ENCODE measurements at regions not wholly inside any gene's neighbourhood (a gene's known extent, or its start where the extent isn't known, plus 50 kb on each side); places are given as distances from the start of the nearest gene placed in this dataset.
A peak's percentile ranks its signal among the peaks of the same experiment; 100 is the strongest.

DNA sequence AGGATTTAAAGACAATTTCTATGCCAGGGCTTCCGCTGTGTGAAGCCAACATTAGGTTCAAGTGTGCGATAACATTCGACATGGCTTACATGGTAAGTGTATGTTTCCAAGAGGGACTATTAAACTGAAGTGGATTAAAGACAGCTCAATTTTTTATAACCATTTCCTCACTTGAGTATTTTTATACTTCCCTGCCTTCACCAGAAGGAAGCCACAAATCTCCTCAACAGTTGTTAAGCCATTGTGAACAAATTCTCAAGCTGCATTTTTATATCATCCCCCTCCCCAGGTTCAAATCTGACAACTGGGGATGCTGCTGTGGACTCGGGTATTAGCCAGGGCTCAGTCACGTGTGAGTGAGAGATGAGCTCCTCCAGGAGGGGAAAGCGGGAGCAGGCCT, 116.3 kb downstream of the RHOU start:
- no peak for TF ChIP-seq POLR2A (IDR thresholded peaks at IDR 0.05)
- TF ChIP-seq, protein P1, sequence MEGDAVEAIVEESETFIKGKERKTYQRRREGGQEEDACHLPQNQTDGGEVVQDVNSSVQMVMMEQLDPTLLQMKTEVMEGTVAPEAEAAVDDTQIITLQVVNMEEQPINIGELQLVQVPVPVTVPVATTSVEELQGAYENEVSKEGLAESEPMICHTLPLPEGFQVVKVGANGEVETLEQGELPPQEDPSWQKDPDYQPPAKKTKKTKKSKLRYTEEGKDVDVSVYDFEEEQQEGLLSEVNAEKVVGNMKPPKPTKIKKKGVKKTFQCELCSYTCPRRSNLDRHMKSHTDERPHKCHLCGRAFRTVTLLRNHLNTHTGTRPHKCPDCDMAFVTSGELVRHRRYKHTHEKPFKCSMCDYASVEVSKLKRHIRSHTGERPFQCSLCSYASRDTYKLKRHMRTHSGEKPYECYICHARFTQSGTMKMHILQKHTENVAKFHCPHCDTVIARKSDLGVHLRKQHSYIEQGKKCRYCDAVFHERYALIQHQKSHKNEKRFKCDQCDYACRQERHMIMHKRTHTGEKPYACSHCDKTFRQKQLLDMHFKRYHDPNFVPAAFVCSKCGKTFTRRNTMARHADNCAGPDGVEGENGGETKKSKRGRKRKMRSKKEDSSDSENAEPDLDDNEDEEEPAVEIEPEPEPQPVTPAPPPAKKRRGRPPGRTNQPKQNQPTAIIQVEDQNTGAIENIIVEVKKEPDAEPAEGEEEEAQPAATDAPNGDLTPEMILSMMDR (IDR thresholded peaks at IDR 0.05), result no peak
- Histone ChIP-seq H3K9me3 (peaks cover 0 to 8% (median 0%) of the 10 kb centered on the region in 12 donors), H3K4me1 (peaks cover 0 to 10% (median 3%) of the 10 kb centered on the region in 12 donors), H3K4me3 (no peak overlapping the region), H3K27me3 (no peaks in the 10 kb centered on the region), H3K27ac (no peak overlapping the region), H3K36me3 (no peaks in the 10 kb centered on the region)
- intact Hi-C loops (cut with DNase I), result no loop called here
- WGBS, 4 donors, result 80 to 87% (median 82%) methylated on average over 6 of the region's 6 CpGs
- ATAC-seq (no peak), DNase-seq (no peak)

DNA sequence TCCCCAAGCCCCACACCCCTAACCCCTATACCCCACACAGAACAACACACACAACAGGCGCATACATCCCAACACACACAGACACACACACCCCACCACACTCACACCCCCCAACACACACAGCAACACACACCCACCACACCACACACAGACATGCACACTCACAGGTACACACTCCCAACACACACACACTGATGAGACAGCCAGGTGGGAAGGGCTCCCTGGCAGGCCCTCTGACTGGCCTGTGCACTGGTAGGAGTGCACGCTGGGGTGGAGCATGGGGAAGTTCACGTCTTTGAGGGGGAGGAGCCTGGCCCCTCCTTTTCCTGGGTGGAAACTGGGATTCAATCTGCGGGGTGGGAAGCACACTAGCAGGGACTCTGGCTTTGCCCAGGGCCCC, 116.7 kb downstream of the RHOU start:
- DNase-seq, result peak in 1 of 5 donors; percentile 34
- no peak for TF ChIP-seq POLR2A (IDR thresholded peaks at IDR 0.05)
- TF ChIP-seq, protein P1 (IDR thresholded peaks at IDR 0.05), result no peak
- Histone ChIP-seq H3K36me3 (no peaks in the 10 kb centered on the region), H3K27me3 (no peaks in the 10 kb centered on the region), H3K27ac (no peak overlapping the region), H3K9me3 (peaks cover 0 to 8% (median 0%) of the 10 kb centered on the region in 12 donors), H3K4me1 (peaks cover 0 to 10% (median 3%) of the 10 kb centered on the region in 12 donors), H3K4me3 (no peak overlapping the region)
- WGBS, 4 donors, result 64 to 78% (median 70%) methylated on average over 4 of the region's 4 CpGs
- intact Hi-C loops (cut with DNase I), result no loop called here
- ATAC-seq, result peak in 3 of 4 donors; percentile 33 to 74 (median 45)

DNA sequence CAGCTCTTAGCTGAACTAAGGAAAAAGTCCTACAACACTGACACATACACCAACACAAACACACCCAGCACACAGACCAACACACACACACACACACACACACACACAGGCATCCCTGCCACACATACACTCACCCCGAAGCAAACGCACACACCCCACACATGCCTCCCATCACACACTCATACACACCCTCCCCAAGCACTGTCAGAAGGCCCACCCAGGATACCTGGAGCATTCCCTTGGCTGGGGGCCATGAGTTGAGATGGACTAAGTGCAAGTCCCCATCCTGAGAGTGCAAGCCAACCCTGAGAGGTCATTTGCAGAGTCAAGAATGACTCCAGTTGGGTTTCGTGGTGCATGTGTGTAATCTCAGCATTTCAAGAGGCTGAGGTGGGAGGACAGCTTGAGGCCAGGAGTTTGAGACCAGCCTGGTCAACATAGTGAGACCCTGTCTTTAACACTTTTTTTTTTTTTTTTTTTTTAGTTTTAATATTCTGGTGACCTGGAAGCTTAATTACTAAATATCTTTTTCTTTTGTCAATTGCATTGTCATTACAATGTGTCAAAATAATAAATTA, 117.3 kb downstream of the RHOU start:
- Histone ChIP-seq H3K36me3 (no peaks in the 10 kb centered on the region), H3K27me3 (no peaks in the 10 kb centered on the region), H3K9me3 (peaks cover 0 to 8% (median 0%) of the 10 kb centered on the region in 12 donors), H3K4me3 (no peak overlapping the region), H3K4me1 (peaks cover 0 to 10% (median 3%) of the 10 kb centered on the region in 12 donors), H3K27ac (no peak overlapping the region)
- 94 to 98% (median 95%) methylated on average over 3 of the region's 3 CpGs for WGBS, 4 donors
- TF ChIP-seq, protein P1 (IDR thresholded peaks at IDR 0.05), result no peak
- TF ChIP-seq POLR2A (IDR thresholded peaks at IDR 0.05), result no peak
- ATAC-seq (peak in 1 of 4 donors; percentile 46), DNase-seq (no peak)
- intact Hi-C loops (cut with DNase I), result no loop called here

DNA sequence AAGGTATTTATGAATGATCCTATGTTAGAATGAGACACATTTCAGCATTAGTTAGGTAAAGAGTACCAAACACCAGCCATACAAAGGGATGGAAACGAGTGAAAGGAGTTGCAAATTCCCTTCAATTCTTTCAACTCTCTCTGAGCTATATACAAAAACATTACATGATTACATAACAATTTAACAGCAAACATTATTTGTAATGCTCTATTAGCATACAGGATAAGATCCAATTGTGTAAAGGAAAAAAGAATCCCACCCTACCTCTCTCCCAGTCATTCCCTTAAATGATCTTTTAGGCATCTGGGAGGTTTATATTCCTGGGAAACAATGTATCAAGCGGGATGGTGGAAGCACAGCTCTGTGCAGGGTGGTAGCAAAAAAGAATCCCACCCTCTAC, 117.9 kb downstream of the RHOU start:
- ATAC-seq (no peak), DNase-seq (no peak)
- Histone ChIP-seq H3K9me3 (peaks cover 0 to 8% (median 0%) of the 10 kb centered on the region in 12 donors), H3K4me3 (no peak overlapping the region), H3K27me3 (no peaks in the 10 kb centered on the region), H3K4me1 (peaks cover 0 to 10% (median 3%) of the 10 kb centered on the region in 12 donors), H3K36me3 (no peaks in the 10 kb centered on the region), H3K27ac (no peak overlapping the region)
- intact Hi-C loops (cut with DNase I), result no loop called here
- WGBS, 4 donors, result 88 to 97% (median 94%) methylated on average over 2 of the region's 2 CpGs
- TF ChIP-seq, protein P1 (IDR thresholded peaks at IDR 0.05), result no peak
- no peak for TF ChIP-seq POLR2A (IDR thresholded peaks at IDR 0.05)
